SK-N-MC (cell line): ENCODE measurements at regions not wholly inside any gene's neighbourhood (a gene's known extent, or its start where the extent isn't known, plus 50 kb on each side); places are given as distances from the start of the nearest gene placed in this dataset.

ENCODE experiments used
- EZH2 ChIP-seq: fragments of 200-600 bp; sonication (generic); IDR thresholded peaks from one replicate; pipeline ENCODE4 v1.6.1; 2017; ENCODE audit warnings: antibody characterized with exemption
- POLR2AphosphoS5 ChIP-seq: IDR thresholded peaks from 2 replicates; pipeline ENCODE4 v1.6.1; 2012; ENCODE audit warnings: mild to moderate bottlenecking, low read depth, low read length, borderline replicate concordance

GRCh38 chr14:97900196-97900854 is 1103.1 kb downstream of the VRK1 start:
- TF ChIP-seq EZH2: no peak
- TF ChIP-seq POLR2AphosphoS5: no peak
